ENCODE measurements at regions not wholly inside any gene's neighbourhood (a gene's known extent, or its start where the extent isn't known, plus 50 kb on each side); places are given as distances from the start of the nearest gene placed in this dataset.

DNA sequence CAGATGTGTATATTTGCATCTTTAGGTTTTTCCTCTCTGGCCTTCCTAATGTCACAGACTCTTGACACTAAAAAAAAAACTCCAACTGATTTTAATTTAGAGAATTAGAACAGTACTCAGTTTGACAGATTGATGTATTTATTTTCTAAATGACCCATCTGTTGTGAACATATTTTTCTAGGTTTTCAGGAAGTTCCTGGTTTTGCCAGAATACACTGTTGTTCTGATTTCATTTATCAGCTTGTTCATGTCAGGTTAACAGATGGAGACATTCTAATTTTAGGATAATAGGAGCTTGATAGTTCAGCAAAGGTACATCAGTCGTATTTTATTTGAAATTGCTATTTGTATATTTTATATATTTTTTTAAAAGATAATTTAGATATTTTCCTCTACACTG lies 133.4 kb downstream of the TANC2 start:
- no peak overlapping the region for H3K4me3 ChIP-seq (ENCODE audit: control insufficient read depth, low read depth, low read length)
- no peak for DNase-seq (ENCODE audit: low read depth)
- TF ChIP-seq, protein P1, sequence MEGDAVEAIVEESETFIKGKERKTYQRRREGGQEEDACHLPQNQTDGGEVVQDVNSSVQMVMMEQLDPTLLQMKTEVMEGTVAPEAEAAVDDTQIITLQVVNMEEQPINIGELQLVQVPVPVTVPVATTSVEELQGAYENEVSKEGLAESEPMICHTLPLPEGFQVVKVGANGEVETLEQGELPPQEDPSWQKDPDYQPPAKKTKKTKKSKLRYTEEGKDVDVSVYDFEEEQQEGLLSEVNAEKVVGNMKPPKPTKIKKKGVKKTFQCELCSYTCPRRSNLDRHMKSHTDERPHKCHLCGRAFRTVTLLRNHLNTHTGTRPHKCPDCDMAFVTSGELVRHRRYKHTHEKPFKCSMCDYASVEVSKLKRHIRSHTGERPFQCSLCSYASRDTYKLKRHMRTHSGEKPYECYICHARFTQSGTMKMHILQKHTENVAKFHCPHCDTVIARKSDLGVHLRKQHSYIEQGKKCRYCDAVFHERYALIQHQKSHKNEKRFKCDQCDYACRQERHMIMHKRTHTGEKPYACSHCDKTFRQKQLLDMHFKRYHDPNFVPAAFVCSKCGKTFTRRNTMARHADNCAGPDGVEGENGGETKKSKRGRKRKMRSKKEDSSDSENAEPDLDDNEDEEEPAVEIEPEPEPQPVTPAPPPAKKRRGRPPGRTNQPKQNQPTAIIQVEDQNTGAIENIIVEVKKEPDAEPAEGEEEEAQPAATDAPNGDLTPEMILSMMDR (IDR thresholded peaks at IDR 0.05; ENCODE audit: control insufficient read depth, insufficient read depth, low read depth, low read length, missing control alignments): no peak

DNA sequence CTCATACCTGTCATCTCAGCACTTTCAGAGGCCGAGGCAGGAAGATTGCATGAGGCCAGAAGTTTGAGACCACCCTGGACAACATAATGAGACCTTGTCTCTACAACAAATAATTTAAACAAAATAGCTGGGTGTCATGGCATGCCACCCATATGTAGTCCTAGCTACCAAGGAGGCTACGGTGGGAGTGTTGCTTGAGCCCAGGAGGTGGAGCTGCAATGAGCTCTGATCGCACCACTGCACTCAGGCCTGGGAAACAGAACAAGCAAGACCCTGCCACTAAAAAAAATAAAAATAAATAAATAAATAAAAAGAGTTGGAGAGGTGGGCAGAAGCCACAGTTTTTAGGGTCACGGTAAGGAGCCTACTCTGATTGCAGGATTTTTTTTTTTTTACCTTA lies 136.0 kb downstream of the TANC2 start:
- DNase-seq (ENCODE audit: low read depth): no peak
- H3K4me3 ChIP-seq (ENCODE audit: control insufficient read depth, low read depth, low read length): no peak overlapping the region
- TF ChIP-seq, protein P1 (IDR thresholded peaks at IDR 0.05; ENCODE audit: control insufficient read depth, insufficient read depth, low read depth, low read length, missing control alignments): no peak

DNA sequence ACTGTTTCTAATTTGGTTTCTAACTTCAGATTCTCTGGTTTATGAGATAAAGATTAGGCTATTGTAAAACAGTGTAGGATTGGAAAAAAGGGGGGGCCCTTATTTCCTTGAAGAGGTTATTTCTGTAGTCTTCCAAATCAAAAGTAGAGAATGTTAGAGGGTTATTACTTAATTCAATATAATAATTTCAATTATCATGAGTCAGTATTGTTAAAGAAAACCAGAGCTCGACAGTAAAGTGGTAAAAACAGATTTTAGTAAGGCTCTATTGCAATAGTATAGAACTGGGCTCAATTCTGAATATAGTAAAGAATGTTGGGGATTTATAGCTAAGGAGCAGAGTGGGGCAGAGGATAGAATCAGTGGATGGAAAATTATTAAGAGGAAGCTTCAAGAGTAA lies 140.0 kb downstream of the TANC2 start:
- no peak for DNase-seq (ENCODE audit: low read depth)
- TF ChIP-seq, protein P1 (IDR thresholded peaks at IDR 0.05; ENCODE audit: control insufficient read depth, insufficient read depth, low read depth, low read length, missing control alignments): no peak
- H3K4me3 ChIP-seq (ENCODE audit: control insufficient read depth, low read depth, low read length): no peak overlapping the region

DNA sequence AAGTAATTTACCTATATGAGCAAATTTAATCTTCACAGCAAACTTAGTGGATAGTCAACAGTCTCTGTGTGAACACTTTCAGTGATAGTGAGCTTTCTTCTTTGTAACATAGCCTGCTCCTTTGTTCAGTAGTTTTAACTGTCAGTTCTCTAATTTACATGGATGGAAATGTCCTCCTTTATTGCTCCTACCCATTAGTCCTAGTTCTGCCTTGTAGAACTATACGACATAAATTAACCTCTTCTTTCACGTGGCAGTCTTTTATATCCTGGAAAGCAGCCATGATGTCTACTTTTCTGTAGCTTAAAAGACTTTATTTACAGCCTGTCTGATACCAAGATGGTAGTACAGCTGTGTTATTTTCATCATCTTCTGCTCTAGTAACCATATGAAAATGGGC lies 143.6 kb downstream of the TANC2 start:
- TF ChIP-seq, protein P1 (IDR thresholded peaks at IDR 0.05; ENCODE audit: control insufficient read depth, insufficient read depth, low read depth, low read length, missing control alignments): no peak
- no peak for DNase-seq (ENCODE audit: low read depth)
- H3K4me3 ChIP-seq (ENCODE audit: control insufficient read depth, low read depth, low read length): no peak overlapping the region

DNA sequence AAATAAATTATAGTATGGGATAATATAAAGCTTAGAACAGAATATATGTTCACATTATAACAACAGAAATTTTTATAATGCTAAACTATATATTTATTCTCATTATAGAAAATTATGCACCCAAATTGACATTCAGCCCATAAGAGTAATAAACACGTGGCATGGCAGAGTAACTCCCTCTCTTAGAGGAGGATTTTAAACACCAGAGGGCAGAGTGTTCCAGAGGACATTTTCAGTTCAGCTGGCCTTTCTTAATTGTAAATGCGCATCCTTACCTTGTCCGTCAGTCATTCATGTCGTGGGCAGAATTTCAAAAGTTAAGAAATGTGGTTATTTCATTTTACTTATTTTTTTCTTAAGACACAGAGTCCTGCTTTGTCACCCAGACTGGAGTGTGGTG lies 147.1 kb downstream of the TANC2 start:
- TF ChIP-seq, protein P1 (IDR thresholded peaks at IDR 0.05; ENCODE audit: control insufficient read depth, insufficient read depth, low read depth, low read length, missing control alignments): no peak
- no peak overlapping the region for H3K4me3 ChIP-seq (ENCODE audit: control insufficient read depth, low read depth, low read length)
- DNase-seq (ENCODE audit: low read depth): no peak

DNA sequence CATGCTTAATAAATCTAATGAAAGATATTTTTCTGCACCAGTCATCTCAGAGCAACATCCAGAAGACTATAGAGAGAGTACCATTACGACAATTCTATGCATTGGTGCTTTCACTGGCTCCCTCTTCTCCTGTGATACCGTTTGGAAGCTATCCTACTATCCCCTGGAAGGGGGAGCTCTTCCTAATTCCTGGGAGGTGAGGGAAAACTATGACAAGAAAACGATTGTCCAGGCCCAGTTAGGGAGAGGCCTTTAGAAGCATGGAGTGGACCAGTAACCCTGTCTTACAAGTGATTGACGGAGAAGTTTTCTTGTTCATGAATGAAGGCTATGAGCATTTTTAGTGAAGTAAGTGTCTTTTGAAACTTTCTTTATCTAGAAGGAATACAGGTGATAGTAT lies 150.2 kb downstream of the TANC2 start:
- TF ChIP-seq, protein P1 (IDR thresholded peaks at IDR 0.05; ENCODE audit: control insufficient read depth, insufficient read depth, low read depth, low read length, missing control alignments): no peak
- H3K4me3 ChIP-seq (ENCODE audit: control insufficient read depth, low read depth, low read length): no peak overlapping the region
- no peak for DNase-seq (ENCODE audit: low read depth)

All from AG09309 (cell line).